HEK293 (cell line): ENCODE measurements at regions not wholly inside any gene's neighbourhood (a gene's known extent, or its start where the extent isn't known, plus 50 kb on each side); places are given as distances from the start of the nearest gene placed in this dataset.

Experiments used
- KLF10 ChIP-seq: fragments of 450-650 bp; IDR thresholded peaks from 2 replicates; pipeline ENCODE4 v1.5.1; 2018; ENCODE audit warnings: missing biosample characterization, mild to moderate bottlenecking, missing genetic modification characterization
- ZBTB1 ChIP-seq: fragments of 450-650 bp; formaldehyde crosslinking; IDR thresholded peaks from 2 replicates; pipeline ENCODE4 v1.5.1; 2016; ENCODE audit warnings: missing biosample characterization, missing genetic modification characterization
- ZBTB11 ChIP-seq: fragments of 450-650 bp; formaldehyde crosslinking; conservative IDR thresholded peaks from 2 replicates; pipeline ENCODE4 v1.5.1; 2016; ENCODE audit warnings: low read depth, missing biosample characterization, missing genetic modification characterization
- ZBTB8A ChIP-seq: fragments of 450-650 bp; formaldehyde crosslinking; IDR thresholded peaks from 2 replicates; pipeline ENCODE4 v1.5.1; 2016; ENCODE audit warnings: missing biosample characterization, missing genetic modification characterization
- ZNF121 ChIP-seq: fragments of 450-650 bp; formaldehyde crosslinking; IDR thresholded peaks from 2 replicates; pipeline ENCODE4 v1.5.1; 2016; ENCODE audit warnings: missing biosample characterization, missing genetic modification characterization
- ZNF248 ChIP-seq: fragments of 450-650 bp; formaldehyde crosslinking; IDR thresholded peaks from 2 replicates; pipeline ENCODE4 v1.5.1; 2017; ENCODE audit warnings: missing biosample characterization, missing genetic modification characterization
- ZNF513 ChIP-seq: fragments of 450-650 bp; IDR thresholded peaks from 2 replicates; pipeline ENCODE4 v1.5.1; 2018; ENCODE audit warnings: missing biosample characterization, missing genetic modification characterization
- ZSCAN18 ChIP-seq: fragments of 450-650 bp; formaldehyde crosslinking; IDR thresholded peaks from 2 replicates; pipeline ENCODE4 v1.5.1; 2016; ENCODE audit warnings: missing biosample characterization, missing genetic modification characterization
- TF ChIP-seq, protein P1 (sequence below): fragments of 450-650 bp; formaldehyde crosslinking; IDR thresholded peaks from 2 replicates; pipeline ENCODE4 v1.5.1; 2016; ENCODE audit warnings: missing biosample characterization, missing genetic modification characterization

- TF ChIP-seq ZNF248 (tag by site-specific recombination) (no peak), ZBTB8A (tag by site-specific recombination) (no peak), ZBTB11 (tag by site-specific recombination) (no peak), ZBTB1 (tag by site-specific recombination) (no peak), ZNF513 (tag by site-specific recombination) (no peak), KLF10 (no peak), ZNF121 (no peak), ZSCAN18 (tag by site-specific recombination) (no peak)
- TF ChIP-seq, protein P1, sequence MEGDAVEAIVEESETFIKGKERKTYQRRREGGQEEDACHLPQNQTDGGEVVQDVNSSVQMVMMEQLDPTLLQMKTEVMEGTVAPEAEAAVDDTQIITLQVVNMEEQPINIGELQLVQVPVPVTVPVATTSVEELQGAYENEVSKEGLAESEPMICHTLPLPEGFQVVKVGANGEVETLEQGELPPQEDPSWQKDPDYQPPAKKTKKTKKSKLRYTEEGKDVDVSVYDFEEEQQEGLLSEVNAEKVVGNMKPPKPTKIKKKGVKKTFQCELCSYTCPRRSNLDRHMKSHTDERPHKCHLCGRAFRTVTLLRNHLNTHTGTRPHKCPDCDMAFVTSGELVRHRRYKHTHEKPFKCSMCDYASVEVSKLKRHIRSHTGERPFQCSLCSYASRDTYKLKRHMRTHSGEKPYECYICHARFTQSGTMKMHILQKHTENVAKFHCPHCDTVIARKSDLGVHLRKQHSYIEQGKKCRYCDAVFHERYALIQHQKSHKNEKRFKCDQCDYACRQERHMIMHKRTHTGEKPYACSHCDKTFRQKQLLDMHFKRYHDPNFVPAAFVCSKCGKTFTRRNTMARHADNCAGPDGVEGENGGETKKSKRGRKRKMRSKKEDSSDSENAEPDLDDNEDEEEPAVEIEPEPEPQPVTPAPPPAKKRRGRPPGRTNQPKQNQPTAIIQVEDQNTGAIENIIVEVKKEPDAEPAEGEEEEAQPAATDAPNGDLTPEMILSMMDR (tag by site-specific recombination) = no peak
Measured at GRCh38 chr6:133190912-133191311, 50.2 kb upstream of the EYA4 start.
